ENCODE measurements at regions not wholly inside any gene's neighbourhood (a gene's known extent, or its start where the extent isn't known, plus 50 kb on each side); places are given as distances from the start of the nearest gene placed in this dataset.

GRCh38 chr7:41760293-41760692 lies 57.4 kb upstream of the INHBA start:
- peaks cover 13% of the 10 kb centered on the region for H3K9me3 Mint-ChIP-seq (ENCODE audit: unreplicated experiment)
- H3K4me3 Mint-ChIP-seq (ENCODE audit: unreplicated experiment) = no peak overlapping the region
- H3K36me3 Mint-ChIP-seq (ENCODE audit: low read depth, unreplicated experiment) = no peaks in the 10 kb centered on the region

GRCh38 chr7:41758321-41758720 lies 55.4 kb upstream of the INHBA start:
- H3K27me3 Mint-ChIP-seq (ENCODE audit: unreplicated experiment) = no peaks in the 10 kb centered on the region
- H3K27ac Mint-ChIP-seq (ENCODE audit: unreplicated experiment) = no peak overlapping the region
- no peak for DNase-seq (ENCODE audit: low spot score)
- no peak for TF ChIP-seq CTCF (IDR thresholded peaks at IDR 0.05; ENCODE audit: unreplicated experiment)
- H3K4me3 Mint-ChIP-seq (ENCODE audit: unreplicated experiment) = no peak overlapping the region
- H3K36me3 Mint-ChIP-seq (ENCODE audit: low read depth, unreplicated experiment) = no peaks in the 10 kb centered on the region
- no peaks in the 10 kb centered on the region for H3K4me1 Mint-ChIP-seq (ENCODE audit: unreplicated experiment)
- peaks cover 13% of the 10 kb centered on the region for H3K9me3 Mint-ChIP-seq (ENCODE audit: unreplicated experiment)

More at GRCh38 chr7:41760293-41760692, 57.4 kb upstream of the INHBA start:
- H3K27me3 Mint-ChIP-seq (ENCODE audit: unreplicated experiment) = no peaks in the 10 kb centered on the region
- H3K4me1 Mint-ChIP-seq (ENCODE audit: unreplicated experiment) = no peaks in the 10 kb centered on the region
- H3K27ac Mint-ChIP-seq (ENCODE audit: unreplicated experiment) = no peak overlapping the region
- no peak for DNase-seq (ENCODE audit: low spot score)
- no peak for TF ChIP-seq CTCF (IDR thresholded peaks at IDR 0.05; ENCODE audit: unreplicated experiment)

GRCh38 chr7:41756650-41757182 lies 53.8 kb upstream of the INHBA start:
- Mint-ChIP-seq H3K9me3 (ENCODE audit: unreplicated experiment) (peaks cover 13% of the 10 kb centered on the region), H3K4me3 (ENCODE audit: unreplicated experiment) (no peak overlapping the region), H3K27me3 (ENCODE audit: unreplicated experiment) (no peaks in the 10 kb centered on the region), H3K36me3 (ENCODE audit: low read depth, unreplicated experiment) (no peaks in the 10 kb centered on the region), H3K4me1 (ENCODE audit: unreplicated experiment) (no peaks in the 10 kb centered on the region), H3K27ac (ENCODE audit: unreplicated experiment) (no peak overlapping the region)
- TF ChIP-seq CTCF (IDR thresholded peaks at IDR 0.05; ENCODE audit: unreplicated experiment) = no peak
- DNase-seq (ENCODE audit: low spot score) = no peak

GRCh38 chr7:41755096-41755495 lies 52.2 kb upstream of the INHBA start:
- TF ChIP-seq CTCF (IDR thresholded peaks at IDR 0.05; ENCODE audit: unreplicated experiment) = no peak
- H3K27me3 Mint-ChIP-seq (ENCODE audit: unreplicated experiment) = no peaks in the 10 kb centered on the region
- H3K9me3 Mint-ChIP-seq (ENCODE audit: unreplicated experiment) = peaks cover 13% of the 10 kb centered on the region
- no peak overlapping the region for H3K27ac Mint-ChIP-seq (ENCODE audit: unreplicated experiment)
- no peak overlapping the region for H3K4me3 Mint-ChIP-seq (ENCODE audit: unreplicated experiment)
- DNase-seq (ENCODE audit: low spot score) = no peak
- H3K36me3 Mint-ChIP-seq (ENCODE audit: low read depth, unreplicated experiment) = no peaks in the 10 kb centered on the region
- no peaks in the 10 kb centered on the region for H3K4me1 Mint-ChIP-seq (ENCODE audit: unreplicated experiment)

- DNase-seq (ENCODE audit: low spot score) = no peak
- Mint-ChIP-seq H3K4me1 (ENCODE audit: unreplicated experiment) (no peaks in the 10 kb centered on the region), H3K36me3 (ENCODE audit: low read depth, unreplicated experiment) (no peaks in the 10 kb centered on the region), H3K27ac (ENCODE audit: unreplicated experiment) (no peak overlapping the region), H3K9me3 (ENCODE audit: unreplicated experiment) (peaks cover 13% of the 10 kb centered on the region), H3K4me3 (ENCODE audit: unreplicated experiment) (no peak overlapping the region), H3K27me3 (ENCODE audit: unreplicated experiment) (no peaks in the 10 kb centered on the region)
- no peak for TF ChIP-seq CTCF (IDR thresholded peaks at IDR 0.05; ENCODE audit: unreplicated experiment)
Measured at GRCh38 chr7:41754046-41754445, 51.2 kb upstream of the INHBA start.

Measured in endothelial cell (in vitro differentiated cells).